Erythroblast (primary cell): ENCODE measurements at regions not wholly inside any gene's neighbourhood (a gene's known extent, or its start where the extent isn't known, plus 50 kb on each side); places are given as distances from the start of the nearest gene placed in this dataset.

Source experiments
- DNase-seq, 2 experiments: peaks; one replicate each; lab custom pipeline; 2025; lab: John Stamatoyannopoulos, UW
- GATA1 ChIP-seq: IDR thresholded peaks from 2 replicates; pipeline ENCODE4 v1.6.1; 2011; ENCODE audit warnings: low read depth, mild to moderate bottlenecking, control low read depth, low read length, moderate library complexity
- POLR2A ChIP-seq: IDR thresholded peaks from 2 replicates; pipeline ENCODE4 v1.6.1; 2011; ENCODE audit warnings: mild to moderate bottlenecking, low read length

GRCh38 chr6:127058936-127059335 is 59.5 kb upstream of the RSPO3 start:
- TF ChIP-seq POLR2A (no peak), GATA1 (no peak)
- no peak for DNase-seq
